ENCODE measurements at regions not wholly inside any gene's neighbourhood (a gene's known extent, or its start where the extent isn't known, plus 50 kb on each side); places are given as distances from the start of the nearest gene placed in this dataset.

DNA sequence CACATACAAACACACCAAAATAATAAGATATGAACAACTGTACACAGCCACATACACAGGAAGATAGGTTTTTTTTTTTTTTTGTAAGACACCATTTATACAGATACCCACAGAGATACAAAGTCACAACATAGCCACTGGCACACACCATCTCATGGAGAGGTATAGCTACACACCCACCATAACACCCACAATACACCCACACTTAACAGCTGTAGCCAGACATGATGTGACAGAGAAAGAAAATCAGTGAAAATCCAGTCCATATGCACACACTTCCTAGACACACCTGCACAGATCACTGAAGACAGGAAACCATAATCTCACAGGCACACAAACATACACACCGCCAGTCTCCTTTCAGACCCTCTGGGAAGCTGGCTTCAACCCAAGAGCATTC, 62.4 kb upstream of the PAX2 start:
- in situ Hi-C loops (cut with MboI; ENCODE audit: low sequenced_read_pairs), result no loop called here

More for the DNA sequence above, 62.4 kb upstream of the PAX2 start:
- Histone ChIP-seq H3K9ac (ENCODE audit: low read depth, low read length) (no peak overlapping the region), H3K23ac (ENCODE audit: low read depth, low read length) (no peak overlapping the region), H4K20me1 (ENCODE audit: insufficient read depth, low read length) (no peaks in the 10 kb centered on the region), H3K4me3 (ENCODE audit: insufficient read depth, low read depth, low read length) (no peak overlapping the region), H3K36me3 (ENCODE audit: control insufficient read depth, insufficient read depth, low read length) (no peaks in the 10 kb centered on the region), H3K56ac (ENCODE audit: extremely low read depth, insufficient read depth, low read length) (no peak overlapping the region), H3K9me1 (ENCODE audit: insufficient read depth, low read length) (no peaks in the 10 kb centered on the region; the same call in 1 of the 2 replicates), H2BK15ac (ENCODE audit: low read depth, low read length) (no peak overlapping the region), H3K79me1 (ENCODE audit: low read depth in 1 of 2, low read length in 2 of 2) (no peaks in the 10 kb centered on the region), H2BK120ac (ENCODE audit: low read depth, low read length) (no peak overlapping the region), H3K18ac (ENCODE audit: low read depth, low read length) (no peak overlapping the region), H4K5ac (ENCODE audit: low read depth, low read length) (no peak overlapping the region), H3K27ac (ENCODE audit: insufficient read depth, low read length) (no peak overlapping the region), H3K14ac (replicated peaks; ENCODE audit: low read depth, low read length) (no peak overlapping the region), H3K4me1 (ENCODE audit: control insufficient read depth, insufficient read depth, low read length) (no peaks in the 10 kb centered on the region), H2AK9ac (replicated peaks; ENCODE audit: low read depth, low read length, poor library complexity) (no peak overlapping the region), H4K8ac (ENCODE audit: low read depth in 2 of 2, low read length in 2 of 2) (no peak overlapping the region), H2BK5ac (ENCODE audit: low read depth, low read length, poor library complexity, severe bottlenecking) (no peak overlapping the region), H4K91ac (ENCODE audit: insufficient read depth, low read depth, low read length) (no peak overlapping the region), H3K4ac (ENCODE audit: low read depth, low read length) (no peak overlapping the region), H3K9me3 (ENCODE audit: control insufficient read depth, insufficient read depth, low read length) (no peaks in the 10 kb centered on the region), H2BK20ac (ENCODE audit: low read depth, low read length) (no peak overlapping the region), H3K27me3 (ENCODE audit: control insufficient read depth, insufficient read depth, low read length) (peaks cover 54% of the 10 kb centered on the region), H2AFZ (replicated peaks; ENCODE audit: low read length, poor library complexity) (no peak overlapping the region), H3K4me2 (ENCODE audit: low read depth, low read length) (no peak overlapping the region), H2AK5ac (ENCODE audit: low read depth, low read length) (no peak overlapping the region)
- TF ChIP-seq POLR2A (IDR thresholded peaks at IDR 0.05; ENCODE audit: low read depth, low read length) (no peak), SMC3 (IDR thresholded peaks at IDR 0.05; ENCODE audit: low read depth, low read length) (no peak), RCOR1 (IDR thresholded peaks at IDR 0.05; ENCODE audit: insufficient replicate concordance, low read length) (no peak), NFE2L2 (IDR thresholded peaks at IDR 0.05; ENCODE audit: low read depth, low read length) (no peak), MXI1 (IDR thresholded peaks at IDR 0.05; ENCODE audit: borderline replicate concordance, low read depth, low read length) (no peak), ELK1 (IDR thresholded peaks at IDR 0.05; ENCODE audit: borderline replicate concordance, low read depth, low read length) (no peak), USF2 (IDR thresholded peaks at IDR 0.05; ENCODE audit: low read depth, low read length) (no peak), BHLHE40 (IDR thresholded peaks at IDR 0.05; ENCODE audit: low read depth, low read length) (no peak), MAFK (IDR thresholded peaks at IDR 0.05; ENCODE audit: low read depth, low read length) (no peak), CHD1 (IDR thresholded peaks at IDR 0.05; ENCODE audit: low read depth, low read length) (no peak), MAZ (IDR thresholded peaks at IDR 0.05; ENCODE audit: borderline replicate concordance, low read depth, low read length) (no peak), RFX5 (IDR thresholded peaks at IDR 0.05; ENCODE audit: low read depth, low read length) (no peak), RAD21 (IDR thresholded peaks at IDR 0.05; ENCODE audit: low read length) (no peak), FOS (IDR thresholded peaks at IDR 0.05; ENCODE audit: low read depth, low read length) (no peak), CEBPB (IDR thresholded peaks at IDR 0.05; ENCODE audit: low read depth, low read length) (no peak)
- TF ChIP-seq, protein P1, sequence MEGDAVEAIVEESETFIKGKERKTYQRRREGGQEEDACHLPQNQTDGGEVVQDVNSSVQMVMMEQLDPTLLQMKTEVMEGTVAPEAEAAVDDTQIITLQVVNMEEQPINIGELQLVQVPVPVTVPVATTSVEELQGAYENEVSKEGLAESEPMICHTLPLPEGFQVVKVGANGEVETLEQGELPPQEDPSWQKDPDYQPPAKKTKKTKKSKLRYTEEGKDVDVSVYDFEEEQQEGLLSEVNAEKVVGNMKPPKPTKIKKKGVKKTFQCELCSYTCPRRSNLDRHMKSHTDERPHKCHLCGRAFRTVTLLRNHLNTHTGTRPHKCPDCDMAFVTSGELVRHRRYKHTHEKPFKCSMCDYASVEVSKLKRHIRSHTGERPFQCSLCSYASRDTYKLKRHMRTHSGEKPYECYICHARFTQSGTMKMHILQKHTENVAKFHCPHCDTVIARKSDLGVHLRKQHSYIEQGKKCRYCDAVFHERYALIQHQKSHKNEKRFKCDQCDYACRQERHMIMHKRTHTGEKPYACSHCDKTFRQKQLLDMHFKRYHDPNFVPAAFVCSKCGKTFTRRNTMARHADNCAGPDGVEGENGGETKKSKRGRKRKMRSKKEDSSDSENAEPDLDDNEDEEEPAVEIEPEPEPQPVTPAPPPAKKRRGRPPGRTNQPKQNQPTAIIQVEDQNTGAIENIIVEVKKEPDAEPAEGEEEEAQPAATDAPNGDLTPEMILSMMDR (conservative IDR thresholded peaks at IDR 0.05; ENCODE audit: low read depth, low read length), result no peak
- ATAC-seq (ENCODE audit: low read depth) (no peak), DNase-seq (no peak)
- ChIA-PET CTCF (interaction anchor here (2.1 kb wide), 1 partner anchor 11 kb away, joined by 5 read pairs; no protein-coding TSS in a partner anchor), POLR2A (ENCODE audit: unreplicated experiment) (no interaction called here)
- WGBS, 2 experiments (ENCODE audit: extremely low coverage in 2 of 2, insufficient read length in 1 of 2), result no CpG with 5 or more reads among the region's 1 CpG
- intact Hi-C loops (cut with micrococcal nuclease), result no loop called here
- BruUV-seq (replicated peaks), result no TSS peak
- dilution Hi-C loops (cut with HindIII; ENCODE audit: low sequenced_read_pairs, unreplicated experiment), result no loop called here
